Vagina (tissue), 2 donors: ENCODE measurements at regions not wholly inside any gene's neighbourhood (a gene's known extent, or its start where the extent isn't known, plus 50 kb on each side); places are given as distances from the start of the nearest gene placed in this dataset.

ENCODE experiments used
- POLR2A ChIP-seq, 2 donors: fragments of 450-650 bp; IDR thresholded peaks; one replicate each; pipeline ENCODE4 v1.6.1; 2017; ENCODE audit warnings: antibody characterized with exemption in 2 of 2, mild to moderate bottlenecking in 2 of 2, moderate library complexity in 2 of 2
- POLR2AphosphoS5 ChIP-seq, 2 donors: sonication (generic); formaldehyde crosslinking; IDR thresholded peaks; one replicate each; pipeline ENCODE4 v1.9.0; 2017; ENCODE audit warnings: antibody characterized with exemption in 2 of 2, mild to moderate bottlenecking in 2 of 2, low read depth in 1 of 2; ENCODE audit not compliant: insufficient read depth in 1 of 2
- TF ChIP-seq, protein P1 (sequence below), 3 experiments: fragments of 450-650 bp in 2 of 3; fragments of 200-600 bp in 1 of 3; sonication (generic) in 1 of 3; IDR thresholded peaks; one replicate each; pipeline ENCODE4 v1.5.1; 2017 to 2019; ENCODE audit warnings: antibody characterized with exemption in 3 of 3, mild to moderate bottlenecking in 2 of 3, moderate library complexity in 2 of 3

- TF ChIP-seq POLR2AphosphoS5 (IDR thresholded peaks at IDR 0.05; ENCODE audit: insufficient read depth in 1 of 2, low read depth in 1 of 2) (no peak), POLR2A (IDR thresholded peaks at IDR 0.05) (no peak)
- TF ChIP-seq, protein P1, sequence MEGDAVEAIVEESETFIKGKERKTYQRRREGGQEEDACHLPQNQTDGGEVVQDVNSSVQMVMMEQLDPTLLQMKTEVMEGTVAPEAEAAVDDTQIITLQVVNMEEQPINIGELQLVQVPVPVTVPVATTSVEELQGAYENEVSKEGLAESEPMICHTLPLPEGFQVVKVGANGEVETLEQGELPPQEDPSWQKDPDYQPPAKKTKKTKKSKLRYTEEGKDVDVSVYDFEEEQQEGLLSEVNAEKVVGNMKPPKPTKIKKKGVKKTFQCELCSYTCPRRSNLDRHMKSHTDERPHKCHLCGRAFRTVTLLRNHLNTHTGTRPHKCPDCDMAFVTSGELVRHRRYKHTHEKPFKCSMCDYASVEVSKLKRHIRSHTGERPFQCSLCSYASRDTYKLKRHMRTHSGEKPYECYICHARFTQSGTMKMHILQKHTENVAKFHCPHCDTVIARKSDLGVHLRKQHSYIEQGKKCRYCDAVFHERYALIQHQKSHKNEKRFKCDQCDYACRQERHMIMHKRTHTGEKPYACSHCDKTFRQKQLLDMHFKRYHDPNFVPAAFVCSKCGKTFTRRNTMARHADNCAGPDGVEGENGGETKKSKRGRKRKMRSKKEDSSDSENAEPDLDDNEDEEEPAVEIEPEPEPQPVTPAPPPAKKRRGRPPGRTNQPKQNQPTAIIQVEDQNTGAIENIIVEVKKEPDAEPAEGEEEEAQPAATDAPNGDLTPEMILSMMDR (IDR thresholded peaks at IDR 0.05): no peak
Observed at GRCh38 chr3:163508206-163508605, 1570.1 kb downstream of the SI start.
